ENCODE measurements at regions not wholly inside any gene's neighbourhood (a gene's known extent, or its start where the extent isn't known, plus 50 kb on each side); places are given as distances from the start of the nearest gene placed in this dataset.

GRCh38 chr11:130606781-130607511, 158.5 kb downstream of the ADAMTS15 start:
- no peaks in the 10 kb centered on the region for H3K4me1 Mint-ChIP-seq

GRCh38 chr11:130608287-130608686, 159.8 kb downstream of the ADAMTS15 start:
- Mint-ChIP-seq H3K9me3 (no peaks in the 10 kb centered on the region), H3K4me1 (no peaks in the 10 kb centered on the region), H3K27ac (no peak overlapping the region), H3K36me3 (ENCODE audit: low read depth) (no peaks in the 10 kb centered on the region), H3K27me3 (peaks cover 3% of the 10 kb centered on the region), H3K4me3 (no peak overlapping the region)
- no peak for ATAC-seq (replicated peaks)

More at GRCh38 chr11:130606781-130607511, 158.5 kb downstream of the ADAMTS15 start:
- no peak for ATAC-seq (replicated peaks)
- no peak overlapping the region for H3K27ac Mint-ChIP-seq
- H3K4me3 Mint-ChIP-seq: no peak overlapping the region
- H3K36me3 Mint-ChIP-seq (ENCODE audit: low read depth): no peaks in the 10 kb centered on the region
- H3K9me3 Mint-ChIP-seq: no peaks in the 10 kb centered on the region
- H3K27me3 Mint-ChIP-seq: peaks cover 3% of the 10 kb centered on the region

- ATAC-seq (replicated peaks): no peak
- Mint-ChIP-seq H3K4me3 (no peak overlapping the region), H3K27ac (no peak overlapping the region), H3K27me3 (peaks cover 3% of the 10 kb centered on the region), H3K36me3 (ENCODE audit: low read depth) (no peaks in the 10 kb centered on the region), H3K4me1 (no peaks in the 10 kb centered on the region), H3K9me3 (no peaks in the 10 kb centered on the region)
Measured at GRCh38 chr11:130609121-130610035, 160.9 kb downstream of the ADAMTS15 start.

GRCh38 chr11:130611791-130612251, 163.4 kb downstream of the ADAMTS15 start:
- H3K9me3 Mint-ChIP-seq: no peaks in the 10 kb centered on the region
- H3K4me3 Mint-ChIP-seq: no peak overlapping the region
- no peak overlapping the region for H3K27ac Mint-ChIP-seq
- no peak for ATAC-seq (replicated peaks)
- peaks cover 3% of the 10 kb centered on the region for H3K27me3 Mint-ChIP-seq
- H3K4me1 Mint-ChIP-seq: no peaks in the 10 kb centered on the region
- no peaks in the 10 kb centered on the region for H3K36me3 Mint-ChIP-seq (ENCODE audit: low read depth)

- Mint-ChIP-seq H3K9me3 (no peaks in the 10 kb centered on the region), H3K4me1 (no peaks in the 10 kb centered on the region), H3K27me3 (peaks cover 3% of the 10 kb centered on the region), H3K36me3 (ENCODE audit: low read depth) (no peaks in the 10 kb centered on the region), H3K27ac (no peak overlapping the region), H3K4me3 (no peak overlapping the region)
- ATAC-seq (replicated peaks): no peak
Measured at GRCh38 chr11:130612291-130612851, 163.9 kb downstream of the ADAMTS15 start.

- H3K36me3 Mint-ChIP-seq (ENCODE audit: low read depth): no peaks in the 10 kb centered on the region
- H3K4me3 Mint-ChIP-seq: no peak overlapping the region
- no peaks in the 10 kb centered on the region for H3K4me1 Mint-ChIP-seq
- no peaks in the 10 kb centered on the region for H3K9me3 Mint-ChIP-seq
- no peak for ATAC-seq (replicated peaks)
- H3K27me3 Mint-ChIP-seq: no peaks in the 10 kb centered on the region
- H3K27ac Mint-ChIP-seq: no peak overlapping the region
Measured at GRCh38 chr11:130613396-130613795, 165.0 kb downstream of the ADAMTS15 start.

- H3K27ac Mint-ChIP-seq: no peak overlapping the region
- ATAC-seq (replicated peaks): no peak
Measured at GRCh38 chr11:130614591-130614990, 166.1 kb downstream of the ADAMTS15 start.

GRCh38 chr11:130615561-130615960, 167.1 kb downstream of the ADAMTS15 start:
- no peak for ATAC-seq (replicated peaks)
- Mint-ChIP-seq H3K9me3 (no peaks in the 10 kb centered on the region), H3K36me3 (ENCODE audit: low read depth) (no peaks in the 10 kb centered on the region), H3K27me3 (peaks cover 6% of the 10 kb centered on the region), H3K27ac (no peak overlapping the region), H3K4me3 (no peak overlapping the region), H3K4me1 (no peaks in the 10 kb centered on the region)

More at GRCh38 chr11:130614591-130614990, 166.1 kb downstream of the ADAMTS15 start:
- Mint-ChIP-seq H3K4me3 (no peak overlapping the region), H3K9me3 (no peaks in the 10 kb centered on the region), H3K36me3 (ENCODE audit: low read depth) (no peaks in the 10 kb centered on the region), H3K4me1 (no peaks in the 10 kb centered on the region), H3K27me3 (peaks cover 3% of the 10 kb centered on the region)

GRCh38 chr11:130616573-130616972, 168.1 kb downstream of the ADAMTS15 start:
- Mint-ChIP-seq H3K27me3 (peaks cover 8% of the 10 kb centered on the region), H3K4me1 (no peaks in the 10 kb centered on the region), H3K4me3 (no peak overlapping the region), H3K36me3 (ENCODE audit: low read depth) (no peaks in the 10 kb centered on the region), H3K27ac (no peak overlapping the region), H3K9me3 (no peaks in the 10 kb centered on the region)
- no peak for ATAC-seq (replicated peaks)

- H3K36me3 Mint-ChIP-seq (ENCODE audit: low read depth): no peaks in the 10 kb centered on the region
- H3K4me1 Mint-ChIP-seq: no peaks in the 10 kb centered on the region
- no peak for ATAC-seq (replicated peaks)
- peaks cover 12% of the 10 kb centered on the region for H3K27me3 Mint-ChIP-seq
- no peaks in the 10 kb centered on the region for H3K9me3 Mint-ChIP-seq
- H3K27ac Mint-ChIP-seq: no peak overlapping the region
- no peak overlapping the region for H3K4me3 Mint-ChIP-seq
Measured at GRCh38 chr11:130617001-130617400, 168.6 kb downstream of the ADAMTS15 start.

- H3K36me3 Mint-ChIP-seq (ENCODE audit: low read depth): no peaks in the 10 kb centered on the region
- no peak for ATAC-seq (replicated peaks)
- no peak overlapping the region for H3K4me3 Mint-ChIP-seq
Measured at GRCh38 chr11:130620548-130620947, 172.1 kb downstream of the ADAMTS15 start.

GRCh38 chr11:130622141-130622542, 173.7 kb downstream of the ADAMTS15 start:
- Mint-ChIP-seq H3K36me3 (ENCODE audit: low read depth) (no peaks in the 10 kb centered on the region), H3K4me3 (no peak overlapping the region), H3K4me1 (no peaks in the 10 kb centered on the region), H3K27me3 (peaks cover 25% of the 10 kb centered on the region), H3K27ac (no peak overlapping the region), H3K9me3 (no peaks in the 10 kb centered on the region)
- ATAC-seq (replicated peaks): no peak

More at GRCh38 chr11:130620548-130620947, 172.1 kb downstream of the ADAMTS15 start:
- Mint-ChIP-seq H3K27me3 (peaks cover 25% of the 10 kb centered on the region), H3K4me1 (no peaks in the 10 kb centered on the region), H3K27ac (no peak overlapping the region), H3K9me3 (no peaks in the 10 kb centered on the region)

- Mint-ChIP-seq H3K27me3 (peaks cover 31% of the 10 kb centered on the region), H3K27ac (no peak overlapping the region), H3K36me3 (ENCODE audit: low read depth) (no peaks in the 10 kb centered on the region), H3K4me1 (no peaks in the 10 kb centered on the region), H3K9me3 (no peaks in the 10 kb centered on the region), H3K4me3 (no peak overlapping the region)
- no peak for ATAC-seq (replicated peaks)
Measured at GRCh38 chr11:130623670-130624668, 175.5 kb downstream of the ADAMTS15 start.
